ENCODE measurements at regions not wholly inside any gene's neighbourhood (a gene's known extent, or its start where the extent isn't known, plus 50 kb on each side); places are given as distances from the start of the nearest gene placed in this dataset.

DNA sequence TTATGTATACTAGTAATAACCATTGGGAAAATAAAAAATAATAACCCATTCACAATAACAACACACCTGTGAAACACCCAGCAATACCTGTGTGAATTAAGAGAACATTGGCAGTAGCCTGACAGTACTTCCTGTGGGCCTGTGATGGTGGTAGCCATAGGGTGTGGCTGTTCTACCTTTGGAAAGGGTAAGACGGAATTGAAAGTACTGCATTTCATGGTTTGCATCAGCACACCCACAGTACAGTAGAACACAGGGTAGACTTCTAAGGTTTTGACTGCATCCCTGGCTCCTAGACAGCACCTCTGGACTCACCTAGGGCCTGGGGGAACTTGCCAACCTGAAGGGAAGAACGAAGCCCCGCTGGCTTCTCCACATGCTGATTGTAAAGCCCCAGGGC is 279.8 kb downstream of the HTR1B start:
- DNase-seq (ENCODE audit: low spot score in 2 of 2) = no peak
- H3K9me3 ChIP-seq = peaks cover 0 to 12% of the 10 kb centered on the region in 2 donors
- no peak overlapping the region for H3K4me3 ChIP-seq
- TF ChIP-seq, protein P1, sequence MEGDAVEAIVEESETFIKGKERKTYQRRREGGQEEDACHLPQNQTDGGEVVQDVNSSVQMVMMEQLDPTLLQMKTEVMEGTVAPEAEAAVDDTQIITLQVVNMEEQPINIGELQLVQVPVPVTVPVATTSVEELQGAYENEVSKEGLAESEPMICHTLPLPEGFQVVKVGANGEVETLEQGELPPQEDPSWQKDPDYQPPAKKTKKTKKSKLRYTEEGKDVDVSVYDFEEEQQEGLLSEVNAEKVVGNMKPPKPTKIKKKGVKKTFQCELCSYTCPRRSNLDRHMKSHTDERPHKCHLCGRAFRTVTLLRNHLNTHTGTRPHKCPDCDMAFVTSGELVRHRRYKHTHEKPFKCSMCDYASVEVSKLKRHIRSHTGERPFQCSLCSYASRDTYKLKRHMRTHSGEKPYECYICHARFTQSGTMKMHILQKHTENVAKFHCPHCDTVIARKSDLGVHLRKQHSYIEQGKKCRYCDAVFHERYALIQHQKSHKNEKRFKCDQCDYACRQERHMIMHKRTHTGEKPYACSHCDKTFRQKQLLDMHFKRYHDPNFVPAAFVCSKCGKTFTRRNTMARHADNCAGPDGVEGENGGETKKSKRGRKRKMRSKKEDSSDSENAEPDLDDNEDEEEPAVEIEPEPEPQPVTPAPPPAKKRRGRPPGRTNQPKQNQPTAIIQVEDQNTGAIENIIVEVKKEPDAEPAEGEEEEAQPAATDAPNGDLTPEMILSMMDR (IDR thresholded peaks at IDR 0.05) = no peak
- no peaks in the 10 kb centered on the region for H3K4me1 ChIP-seq
- intact Hi-C loops (cut with DNase I) = no loop called here
- no peaks in the 10 kb centered on the region for H3K27me3 ChIP-seq
- no peaks in the 10 kb centered on the region for H3K36me3 ChIP-seq
- no peak overlapping the region for H3K27ac ChIP-seq

DNA sequence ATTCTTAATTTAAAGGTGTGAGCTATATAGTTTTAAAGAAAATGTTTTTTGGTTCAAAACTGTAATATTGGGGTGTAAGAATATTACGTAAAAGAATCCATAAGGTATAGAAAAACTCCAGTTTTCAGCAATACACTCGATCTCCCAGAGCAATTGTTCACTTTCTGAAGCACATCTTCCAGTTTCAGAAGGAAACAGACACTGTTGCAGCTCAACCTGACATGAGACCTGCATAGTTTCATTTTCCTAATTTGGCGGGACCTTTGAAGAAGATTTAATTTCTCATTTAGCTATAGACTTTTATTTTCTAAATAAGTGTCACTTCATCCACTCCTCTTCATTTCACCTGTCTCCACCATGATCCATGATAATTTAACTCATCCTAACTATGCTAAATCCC is 281.5 kb downstream of the HTR1B start:
- no peak overlapping the region for H3K27ac ChIP-seq
- H3K4me1 ChIP-seq = no peaks in the 10 kb centered on the region
- peaks cover 0 to 9% of the 10 kb centered on the region in 2 donors for H3K9me3 ChIP-seq
- intact Hi-C loops (cut with DNase I) = no loop called here
- H3K36me3 ChIP-seq = no peaks in the 10 kb centered on the region
- no peak for DNase-seq (ENCODE audit: low spot score in 2 of 2)
- no peaks in the 10 kb centered on the region for H3K27me3 ChIP-seq
- no peak overlapping the region for H3K4me3 ChIP-seq
- TF ChIP-seq, protein P1 (IDR thresholded peaks at IDR 0.05) = no peak

DNA sequence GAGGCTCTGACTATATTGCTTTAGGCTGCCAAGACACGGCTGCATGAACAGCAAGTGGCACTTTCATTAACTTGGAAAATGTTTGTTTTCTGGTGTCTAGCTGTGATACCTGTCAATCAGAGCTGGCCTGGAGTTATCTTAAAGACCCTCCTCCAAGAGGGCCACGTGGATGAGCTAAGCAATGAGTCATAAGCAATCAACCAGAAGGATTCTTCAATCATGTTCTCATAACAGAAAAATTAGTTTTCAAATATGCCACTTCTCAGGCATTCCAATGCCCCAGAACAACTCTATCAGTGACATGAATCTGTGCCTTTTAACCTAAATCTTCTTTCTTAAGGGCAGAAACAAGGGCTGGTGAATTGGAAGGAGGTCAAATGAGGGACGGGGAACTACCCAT is 283.0 kb downstream of the HTR1B start:
- TF ChIP-seq, protein P1 (IDR thresholded peaks at IDR 0.05) = no peak
- no peak for DNase-seq (ENCODE audit: low spot score in 2 of 2)
- Histone ChIP-seq H3K4me1 (no peaks in the 10 kb centered on the region), H3K9me3 (peaks cover 0 to 9% of the 10 kb centered on the region in 2 donors), H3K36me3 (no peaks in the 10 kb centered on the region), H3K4me3 (no peak overlapping the region), H3K27me3 (no peaks in the 10 kb centered on the region), H3K27ac (no peak overlapping the region)
- intact Hi-C loops (cut with DNase I) = no loop called here

DNA sequence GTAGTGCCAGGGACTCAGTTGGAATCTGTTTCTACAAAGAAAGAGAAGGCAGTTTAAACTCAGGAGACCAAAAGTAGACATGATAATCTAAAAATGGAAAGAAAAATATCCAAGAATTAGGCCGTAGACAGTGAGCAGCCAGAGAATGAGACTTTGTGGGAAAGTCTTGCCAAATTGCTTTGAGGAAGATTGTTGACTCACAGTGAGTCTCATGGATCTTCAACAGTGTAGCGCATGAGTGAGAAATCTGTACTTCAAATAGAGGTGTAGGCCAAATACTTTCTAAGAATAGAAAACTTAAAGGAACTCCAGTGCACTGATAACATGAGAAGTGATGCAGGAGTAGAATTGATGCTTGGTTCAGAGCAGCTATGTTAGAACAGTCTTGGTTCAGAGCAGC is 284.5 kb downstream of the HTR1B start:
- no peaks in the 10 kb centered on the region for H3K36me3 ChIP-seq
- H3K4me3 ChIP-seq = no peak overlapping the region
- no peaks in the 10 kb centered on the region for H3K9me3 ChIP-seq
- intact Hi-C loops (cut with DNase I) = no loop called here
- TF ChIP-seq, protein P1 (IDR thresholded peaks at IDR 0.05) = no peak
- no peak overlapping the region for H3K27ac ChIP-seq
- DNase-seq (ENCODE audit: low spot score in 2 of 2) = no peak
- no peaks in the 10 kb centered on the region for H3K27me3 ChIP-seq
- H3K4me1 ChIP-seq = no peaks in the 10 kb centered on the region

DNA sequence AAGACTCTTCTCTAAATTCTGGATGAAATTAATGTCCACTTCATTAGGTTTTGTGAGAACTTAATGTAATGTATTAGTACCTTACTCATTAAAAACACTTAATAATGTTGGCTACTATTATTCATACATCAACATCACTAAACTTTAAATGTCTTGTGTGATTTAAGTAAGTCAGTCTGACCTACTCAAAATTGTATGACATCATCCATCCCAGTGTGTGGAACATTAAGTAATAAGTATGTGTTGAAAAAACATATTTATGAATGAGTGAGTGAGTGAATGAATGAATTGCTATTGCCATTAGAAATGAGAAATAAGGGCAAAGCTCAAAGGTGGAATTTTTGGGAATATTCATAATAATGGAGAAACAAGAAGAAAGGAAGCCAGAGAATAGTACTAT is 285.8 kb downstream of the HTR1B start:
- DNase-seq (ENCODE audit: low spot score in 2 of 2) = no peak
- no peak overlapping the region for H3K4me3 ChIP-seq
- intact Hi-C loops (cut with DNase I) = no loop called here
- H3K27ac ChIP-seq = no peak overlapping the region
- no peaks in the 10 kb centered on the region for H3K27me3 ChIP-seq
- TF ChIP-seq, protein P1 (IDR thresholded peaks at IDR 0.05) = no peak
- H3K36me3 ChIP-seq = no peaks in the 10 kb centered on the region
- H3K4me1 ChIP-seq = no peaks in the 10 kb centered on the region
- no peaks in the 10 kb centered on the region for H3K9me3 ChIP-seq

DNA sequence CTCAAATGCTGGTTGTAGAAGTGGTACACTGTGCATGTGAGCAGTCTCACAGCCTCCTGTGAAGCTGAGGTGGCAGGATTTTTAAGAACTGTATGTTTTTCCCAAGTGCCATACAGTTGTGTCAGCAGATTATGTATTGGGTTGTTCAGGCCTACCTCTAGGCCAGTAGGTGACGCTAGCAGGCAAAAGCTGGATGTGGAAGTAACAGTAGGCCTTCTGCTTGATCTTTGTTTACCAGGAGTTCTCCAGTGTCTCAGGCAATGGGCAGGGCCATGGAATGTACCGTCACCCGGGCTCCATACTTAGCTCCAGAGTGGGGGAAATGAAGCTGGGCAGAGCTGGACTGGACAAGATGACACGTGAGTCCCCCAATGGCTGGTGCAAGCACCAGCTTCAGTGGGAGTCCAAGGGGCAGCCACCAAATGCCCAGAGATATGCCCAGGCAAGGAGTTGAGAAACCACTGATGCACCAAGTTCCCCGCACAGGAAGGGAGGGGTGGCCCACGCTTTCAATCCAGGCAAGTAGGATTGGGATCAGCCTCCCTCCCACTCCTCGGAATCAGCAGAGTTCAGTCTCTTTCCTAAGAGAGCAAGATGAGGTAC is 289.7 kb downstream of the HTR1B start:
- H3K27ac ChIP-seq = no peak overlapping the region
- no peaks in the 10 kb centered on the region for H3K36me3 ChIP-seq
- no peaks in the 10 kb centered on the region for H3K27me3 ChIP-seq
- H3K4me3 ChIP-seq = no peak overlapping the region
- H3K9me3 ChIP-seq = no peaks in the 10 kb centered on the region
- TF ChIP-seq, protein P1 (IDR thresholded peaks at IDR 0.05) = no peak
- intact Hi-C loops (cut with DNase I) = no loop called here
- no peaks in the 10 kb centered on the region for H3K4me1 ChIP-seq
- no peak for DNase-seq (ENCODE audit: low spot score in 2 of 2)
